SW480 (cell line): ENCODE measurements at regions not wholly inside any gene's neighbourhood (a gene's known extent, or its start where the extent isn't known, plus 50 kb on each side); places are given as distances from the start of the nearest gene placed in this dataset.
"Not testable (repeated sequence)": the region's sequence is repeated elsewhere in the genome, so short reads cannot be mapped to it uniquely, and the experiment has no call there.

ENCODE experiments used
- DNase-seq: peaks from one replicate; pipeline ENCODE4 v3.0.0-alpha.2; 2016; ENCODE audit warnings: low spot score

DNA sequence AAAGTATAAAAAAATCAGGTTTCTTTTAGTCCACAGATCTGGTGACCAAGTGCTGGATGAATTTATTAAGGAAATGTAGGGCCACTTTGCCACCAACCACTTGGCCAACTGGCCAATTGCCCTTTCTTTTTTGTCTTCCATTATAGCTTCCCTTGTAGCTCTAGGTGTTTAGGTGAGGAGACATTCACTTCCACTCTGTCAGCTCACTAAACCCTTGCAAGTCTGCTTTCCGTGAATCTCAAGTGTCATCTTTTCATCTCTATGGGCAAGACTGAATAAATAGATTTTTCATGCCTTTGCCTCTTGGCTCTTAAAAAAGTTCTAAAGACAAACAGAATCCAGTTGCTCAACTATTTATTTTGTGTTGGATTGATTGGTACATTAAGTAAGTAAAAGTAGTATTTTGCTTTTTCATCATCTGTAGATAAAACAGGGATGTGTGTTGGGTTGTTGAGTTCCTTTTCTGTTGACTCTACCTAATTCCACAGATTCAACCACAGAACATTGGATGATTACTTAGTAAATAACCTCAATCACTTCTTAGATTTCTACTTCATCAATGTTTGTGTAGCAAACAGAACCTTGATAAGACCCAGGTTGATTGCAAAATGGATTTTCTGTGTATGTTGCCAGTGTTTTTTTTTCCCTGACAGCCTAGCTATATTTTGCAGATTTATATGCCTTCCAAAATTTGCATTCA, 68.1 kb upstream of the GRXCR1 start:
- no peak for DNase-seq

DNA sequence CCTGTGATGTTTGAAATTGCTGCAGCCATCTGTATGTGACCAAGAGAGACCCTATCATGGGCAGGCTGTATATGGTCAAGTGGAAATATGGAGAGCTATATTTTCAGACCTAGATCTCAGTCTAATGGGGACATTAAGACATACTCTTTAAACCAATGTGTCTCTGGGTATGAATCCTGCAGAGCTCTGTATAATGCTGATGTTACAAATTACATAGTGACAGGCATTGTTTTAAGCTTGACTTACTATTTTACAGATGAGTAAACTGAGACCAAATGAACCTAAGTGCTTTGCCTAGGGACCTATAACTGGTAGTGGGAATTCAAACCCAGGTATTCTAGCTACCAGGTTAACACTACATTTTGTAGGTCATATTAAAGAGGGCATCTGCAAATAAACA, 71.3 kb upstream of the GRXCR1 start:
- DNase-seq: no peak

DNA sequence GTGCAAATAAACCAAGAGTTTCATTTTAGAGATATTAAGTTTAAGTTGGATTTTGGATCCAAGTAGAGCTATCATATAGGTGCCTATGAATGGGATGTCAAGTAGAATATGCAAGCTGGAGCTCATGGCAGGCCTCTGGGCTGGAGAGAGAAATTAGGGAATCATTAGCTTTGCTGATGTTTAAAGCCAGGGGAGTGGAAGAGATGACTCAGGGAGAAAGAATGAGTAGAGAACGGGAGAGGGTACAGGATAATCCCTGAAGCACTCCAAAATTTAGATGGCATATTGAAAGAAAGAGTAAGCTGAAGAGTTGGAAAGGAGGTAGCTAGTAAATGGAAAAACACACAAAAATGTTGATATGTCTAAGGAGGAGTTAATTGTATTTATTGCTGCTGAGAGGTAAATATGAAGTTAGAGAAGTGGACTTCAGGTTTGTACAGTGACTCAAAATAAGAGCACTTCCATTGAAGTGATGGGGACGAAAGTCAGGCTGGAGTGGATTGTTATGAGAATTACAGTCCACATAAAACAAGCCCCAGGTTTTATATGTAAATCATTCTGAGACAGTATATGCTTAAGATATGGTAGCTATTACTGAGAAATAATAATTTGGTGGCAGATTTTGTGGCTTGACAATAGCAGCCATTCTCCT, 72.5 kb upstream of the GRXCR1 start:
- DNase-seq: no peak

DNA sequence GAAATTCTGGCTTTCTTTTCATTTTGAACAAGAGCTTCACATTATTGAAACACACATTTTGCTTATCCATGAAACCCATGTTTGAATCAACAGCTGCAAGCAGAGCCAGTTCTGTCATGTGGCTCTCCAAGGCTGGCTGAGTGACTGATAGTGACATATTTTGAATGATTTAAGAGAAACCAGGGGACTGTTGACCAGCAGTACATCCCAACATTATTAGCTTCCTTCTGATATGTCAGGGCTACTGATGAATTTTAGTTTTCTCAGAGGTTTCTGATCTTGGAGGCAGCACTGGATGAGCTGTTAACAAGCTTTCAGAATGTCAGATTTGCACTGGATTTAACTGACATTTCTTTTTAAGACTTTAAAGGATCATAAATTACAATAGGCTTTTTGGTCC, 74.6 kb upstream of the GRXCR1 start:
- DNase-seq: no peak

DNA sequence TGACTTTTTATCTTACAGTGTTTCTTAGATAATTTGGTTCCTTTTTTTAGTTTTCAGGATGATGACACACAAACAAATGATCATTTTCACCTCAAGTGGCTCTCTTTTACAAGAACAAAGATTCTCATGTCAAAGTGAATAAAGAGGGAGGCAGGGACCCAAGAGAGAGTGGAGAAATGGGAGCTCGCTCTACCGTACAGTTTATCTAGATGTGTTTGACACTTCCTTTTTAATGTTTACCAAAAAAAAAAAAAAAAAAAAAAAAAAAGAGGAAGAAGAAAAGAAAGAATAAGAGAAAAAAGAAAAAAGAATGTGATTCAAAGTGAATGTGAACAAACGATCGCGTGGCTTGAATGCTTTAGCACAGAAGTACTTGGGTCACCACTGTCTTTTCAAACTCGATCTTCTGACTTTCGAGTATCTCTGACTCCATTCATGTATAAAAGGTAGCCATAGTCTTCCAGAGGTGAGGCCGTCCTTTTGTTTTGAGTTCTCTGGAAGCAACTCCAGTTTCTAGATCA, 75.6 kb upstream of the GRXCR1 start:
- DNase-seq: no peak

DNA sequence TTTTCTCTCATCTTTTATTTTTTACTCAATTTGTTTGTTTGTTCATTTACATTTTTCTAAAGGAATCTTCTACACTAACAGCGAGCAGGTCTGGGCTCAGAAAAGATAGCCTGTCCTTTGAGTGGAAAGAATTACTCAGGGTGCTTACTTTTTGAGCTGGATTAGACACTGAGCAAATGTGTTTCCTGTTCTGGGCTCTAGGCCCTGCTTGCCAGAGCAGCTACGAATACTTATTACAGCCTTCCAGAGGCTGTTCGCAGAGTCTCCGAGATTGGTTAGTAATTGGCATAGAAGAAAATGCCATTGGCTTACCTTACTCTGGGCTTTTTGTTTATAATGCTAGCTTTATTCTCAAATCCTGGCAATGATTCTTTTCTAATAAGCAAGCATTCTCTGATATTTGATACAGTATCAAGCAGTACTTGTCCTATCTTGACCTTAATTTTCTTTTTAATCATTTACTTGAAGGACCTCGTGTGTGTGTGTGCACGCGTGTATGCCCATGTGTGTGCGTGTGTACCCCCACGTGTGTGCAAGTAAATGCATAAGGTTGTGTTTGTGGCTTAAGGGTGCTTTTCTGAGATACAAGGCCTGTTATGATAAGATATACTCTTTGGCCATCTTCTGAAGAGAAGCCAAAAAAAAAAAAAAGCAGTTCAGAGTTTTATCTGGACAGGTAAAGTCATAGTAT, 76.2 kb upstream of the GRXCR1 start:
- DNase-seq: no peak

DNA sequence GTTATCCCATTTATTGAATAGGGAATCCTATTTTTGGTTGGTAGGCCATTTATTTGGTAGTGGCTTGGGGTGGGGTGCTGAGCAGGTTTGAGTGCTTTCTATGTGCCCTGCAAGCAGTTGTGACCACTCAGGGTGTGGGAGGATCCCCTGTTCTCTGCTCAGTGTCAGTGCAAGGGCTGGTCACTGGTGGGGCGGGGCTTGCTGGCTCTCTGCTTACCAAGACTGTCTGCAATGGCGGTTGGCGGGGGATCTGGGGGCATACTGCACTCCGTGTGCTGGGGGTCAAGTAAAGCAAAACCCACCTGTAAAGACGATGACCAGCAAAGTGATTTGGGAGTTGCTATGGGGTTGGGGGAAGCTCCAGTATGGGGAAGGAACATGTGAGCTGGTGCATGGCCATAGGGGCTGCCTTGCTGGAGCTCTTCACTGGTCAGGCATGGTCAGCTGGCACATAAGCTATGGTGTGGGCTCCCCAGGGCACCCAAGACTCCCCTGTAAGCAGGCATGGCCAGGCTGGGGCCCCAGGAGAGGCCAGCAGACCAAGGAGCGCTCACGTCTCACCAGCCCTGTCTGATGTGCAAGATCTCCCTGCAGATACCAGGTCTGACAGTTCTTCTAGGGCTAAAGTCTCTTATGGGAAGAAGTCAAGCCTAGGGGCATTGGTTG, 83.0 kb upstream of the GRXCR1 start:
- no peak for DNase-seq

DNA sequence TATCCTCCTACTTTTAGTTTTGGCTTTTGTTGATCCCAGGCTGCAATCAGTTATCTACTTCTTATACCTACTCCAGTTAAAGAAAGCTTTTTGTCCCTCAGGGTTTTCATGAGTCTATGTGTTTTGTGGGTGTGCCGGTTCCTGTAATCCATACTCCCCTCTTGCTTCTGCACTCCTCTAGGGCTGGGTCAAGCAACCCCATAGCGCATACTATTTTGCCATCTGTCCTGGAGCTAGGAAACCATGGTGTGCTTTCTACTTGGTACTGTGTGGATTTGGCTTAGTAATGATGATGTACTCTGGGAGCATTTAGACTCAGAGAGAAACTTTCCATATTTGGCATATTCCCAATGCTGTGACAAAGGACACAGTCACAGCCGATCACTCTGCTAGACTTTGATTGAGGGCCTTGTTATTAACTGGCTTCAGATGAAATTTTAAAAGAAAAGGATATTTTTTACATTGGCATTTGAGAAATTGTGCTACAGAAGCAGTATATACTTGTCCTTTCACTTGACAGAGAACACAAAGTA, 86.1 kb upstream of the GRXCR1 start:
- no peak for DNase-seq

DNA sequence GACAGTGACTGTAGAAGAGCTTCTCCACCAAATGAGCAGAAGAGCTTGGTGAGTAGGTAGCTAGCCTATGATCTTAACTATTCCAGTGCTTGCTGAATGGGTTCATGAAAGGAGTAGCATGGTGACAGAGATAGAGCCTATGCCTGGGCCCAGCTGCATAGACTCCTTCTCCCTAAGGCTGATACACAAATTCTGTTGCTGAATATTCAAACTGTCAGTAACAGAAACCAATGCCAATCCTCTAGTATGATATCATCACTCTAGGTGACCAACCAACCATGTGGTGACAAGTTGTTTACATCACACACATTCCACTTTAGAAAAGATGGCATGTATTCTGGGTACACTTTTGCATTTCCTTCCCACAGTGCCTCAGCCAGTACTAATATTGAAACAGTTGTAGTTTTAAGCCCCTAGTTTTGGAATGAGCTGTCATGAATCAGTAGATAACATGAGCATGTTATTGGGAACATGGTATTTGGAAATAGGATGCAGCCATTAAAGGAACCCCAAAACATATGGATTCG, 103.4 kb upstream of the GRXCR1 start:
- DNase-seq: no peak

DNA sequence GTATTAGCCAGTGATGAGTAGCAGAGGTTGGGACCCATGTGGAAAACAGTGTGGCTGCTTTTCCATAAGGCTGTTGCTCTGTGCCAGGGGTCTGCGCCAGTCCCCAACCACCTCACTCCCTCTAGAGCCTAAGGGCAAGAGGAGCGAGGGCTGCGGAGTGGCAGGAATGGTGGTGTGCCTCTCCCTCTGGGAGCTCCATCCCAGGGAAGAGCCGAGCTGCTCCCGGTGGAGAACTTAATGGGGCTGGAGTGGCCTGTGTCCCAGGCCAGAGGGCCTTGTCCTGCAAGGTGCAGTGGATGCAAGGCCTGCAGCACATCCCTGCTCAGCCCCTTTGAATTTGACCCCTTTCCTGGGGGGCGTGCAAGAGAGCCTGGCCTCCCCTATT, 105.4 kb upstream of the GRXCR1 start:
- DNase-seq: no peak

DNA sequence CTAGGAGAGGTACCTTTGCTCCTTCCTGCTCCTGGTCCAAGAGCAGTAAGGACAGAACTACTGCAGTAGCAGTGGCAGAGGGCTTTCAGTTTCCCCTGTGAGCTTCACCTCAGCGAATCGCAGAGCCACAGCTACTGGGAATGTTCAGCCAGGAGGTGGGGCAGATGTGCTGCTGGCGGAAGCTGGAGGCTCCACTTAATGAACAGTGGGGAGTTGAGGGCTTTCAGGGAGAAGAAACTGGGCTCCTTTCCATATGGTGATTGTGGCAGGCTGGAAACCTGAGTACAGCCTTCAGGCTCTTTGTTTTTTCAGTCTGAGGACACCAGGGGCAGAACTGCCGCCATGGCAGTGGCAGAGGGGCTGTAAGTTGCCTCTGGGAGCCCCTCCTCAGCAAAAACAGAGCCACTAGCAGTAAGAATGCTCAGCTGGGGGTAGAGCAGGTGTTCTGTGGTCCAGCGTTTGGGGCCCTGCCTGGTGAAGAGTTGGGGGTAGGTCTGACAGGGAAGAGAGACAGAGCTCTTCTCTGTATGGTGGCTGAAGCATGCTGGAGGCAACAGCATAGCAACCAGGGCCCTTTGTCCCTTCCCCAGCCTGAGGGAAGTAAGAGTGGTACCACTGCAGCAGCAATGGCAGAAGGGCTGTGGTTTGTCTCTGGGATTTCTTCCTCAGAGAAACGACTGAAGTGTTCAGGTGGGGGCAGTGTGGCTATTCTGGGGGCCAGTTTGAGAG, 106.0 kb upstream of the GRXCR1 start:
- peak; percentile 1 for DNase-seq

DNA sequence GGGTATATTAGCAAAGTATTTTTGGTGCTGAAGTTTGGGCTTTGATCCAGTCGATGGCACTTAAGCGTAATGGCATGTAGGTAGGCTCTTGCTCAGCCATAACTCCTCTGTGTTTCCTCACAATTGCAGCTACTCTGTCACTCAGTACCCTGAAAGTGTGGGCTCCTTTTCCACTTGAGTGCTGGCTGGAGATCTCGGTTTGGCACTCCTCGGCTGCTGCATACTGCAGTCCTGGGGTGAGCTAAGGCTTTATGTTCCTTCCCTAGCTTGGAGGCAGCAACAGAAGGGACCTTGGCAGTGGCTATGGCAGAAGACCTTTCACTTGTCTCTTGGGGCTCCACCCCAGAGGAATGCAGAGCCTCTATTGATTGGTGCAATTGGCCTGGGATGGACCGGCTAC, 106.7 kb upstream of the GRXCR1 start:
- no peak for DNase-seq

DNA sequence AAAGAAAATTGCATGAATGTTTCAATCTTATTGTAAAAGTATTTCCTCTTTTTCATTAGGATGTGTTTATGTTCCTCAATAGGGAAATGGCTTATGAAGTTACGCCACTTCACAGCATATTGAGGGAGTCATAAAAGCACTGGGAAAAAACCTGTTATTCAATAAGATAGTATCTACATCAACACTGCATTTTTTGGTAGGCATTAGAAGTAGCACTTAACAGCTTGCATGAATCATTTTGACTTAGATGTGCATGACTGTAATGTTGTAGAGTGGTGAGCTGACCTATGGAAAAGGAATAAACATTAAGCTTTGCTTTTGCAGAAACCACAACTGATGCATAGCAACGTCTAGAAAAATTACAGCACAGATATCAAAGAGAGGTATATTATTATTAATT, 111.2 kb upstream of the GRXCR1 start:
- no peak for DNase-seq

DNA sequence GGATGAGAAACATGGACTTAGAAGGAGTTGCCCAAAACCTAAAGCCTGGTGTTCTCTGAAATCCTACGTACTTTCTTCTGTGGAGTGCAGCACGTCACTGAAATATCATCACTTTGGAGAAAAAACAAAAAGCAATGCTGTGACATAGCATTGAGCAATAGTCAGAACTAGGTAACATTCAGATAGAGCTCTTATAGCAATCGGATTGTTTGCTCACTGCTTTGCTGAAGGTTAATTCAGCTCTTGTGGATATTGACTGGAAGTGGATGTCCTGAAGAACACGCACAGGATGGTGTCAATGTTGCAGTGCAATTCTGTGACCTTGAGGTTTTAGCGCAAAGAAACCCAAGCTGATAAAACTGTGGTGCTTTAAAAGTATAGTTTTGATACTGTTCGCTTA, 114.2 kb upstream of the GRXCR1 start:
- no peak for DNase-seq

DNA sequence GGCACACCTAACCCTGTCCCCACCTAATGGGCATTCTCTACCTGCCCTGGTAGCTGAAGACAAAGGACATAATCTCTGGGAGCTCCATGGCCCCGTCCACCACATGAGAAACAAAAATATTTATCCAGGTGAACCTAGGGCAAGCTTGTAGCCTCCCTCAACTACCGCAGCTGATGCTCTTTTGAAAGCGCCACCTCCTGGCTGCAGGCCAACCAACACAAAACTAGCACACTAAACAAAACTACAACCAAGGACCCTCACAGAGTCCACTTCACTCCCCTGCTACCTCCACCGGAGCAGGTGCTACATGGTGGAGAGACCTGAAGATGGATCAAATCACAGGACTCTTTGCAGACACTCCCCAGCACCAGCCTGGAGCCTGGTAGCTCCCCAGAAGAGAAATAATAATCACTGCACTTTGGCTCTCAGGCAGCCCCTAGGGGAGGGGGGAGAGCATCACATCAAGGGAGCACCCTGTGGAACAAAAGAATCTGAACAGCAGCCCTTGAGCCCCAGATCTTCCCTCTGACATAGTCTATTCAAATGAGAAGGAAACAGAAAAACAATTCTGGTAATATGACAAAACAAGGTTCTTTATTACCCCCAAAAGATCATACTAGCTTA, 111.3 kb upstream of the ATP8A1 start:
- no peak for DNase-seq

DNA sequence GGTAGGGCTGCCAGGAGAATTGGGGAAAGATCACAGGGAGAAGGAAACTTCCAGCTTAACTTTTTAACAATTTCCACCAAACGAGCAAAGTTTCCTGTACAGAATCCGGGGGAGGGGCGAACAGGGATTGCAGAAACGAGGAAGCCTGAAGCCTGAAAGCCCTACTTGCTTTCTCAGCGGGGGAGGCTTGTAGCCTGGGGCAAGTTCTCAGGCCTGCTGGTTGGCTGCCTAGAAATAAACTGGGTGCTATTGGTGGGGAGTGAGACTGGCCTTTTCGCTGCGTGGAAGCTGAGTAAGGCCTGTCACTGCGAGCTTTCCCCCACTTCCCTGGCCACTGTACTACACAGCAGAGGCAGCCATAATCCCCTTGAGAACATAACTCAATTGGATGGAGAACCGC, 110.8 kb upstream of the ATP8A1 start:
- DNase-seq: no peak

DNA sequence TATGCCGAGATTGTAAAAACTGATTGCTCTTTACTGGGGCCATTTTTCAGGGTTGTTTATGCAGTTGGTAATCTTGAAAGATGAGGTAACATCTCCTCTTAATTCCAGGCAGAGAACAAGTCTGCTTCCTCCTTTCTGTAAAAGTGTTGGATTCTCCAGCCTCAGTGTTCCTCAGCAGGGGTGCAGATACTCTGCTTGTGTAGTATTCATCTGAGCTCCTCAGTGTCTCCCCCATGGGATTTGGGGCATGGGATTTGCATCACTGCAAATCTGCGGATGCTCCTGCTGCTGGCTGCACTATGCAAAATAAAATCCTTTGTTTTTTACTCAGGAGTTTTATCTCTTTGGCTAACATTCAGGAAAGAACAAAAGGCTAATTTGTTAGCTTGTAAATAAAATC, 104.9 kb upstream of the ATP8A1 start:
- no peak for DNase-seq

DNA sequence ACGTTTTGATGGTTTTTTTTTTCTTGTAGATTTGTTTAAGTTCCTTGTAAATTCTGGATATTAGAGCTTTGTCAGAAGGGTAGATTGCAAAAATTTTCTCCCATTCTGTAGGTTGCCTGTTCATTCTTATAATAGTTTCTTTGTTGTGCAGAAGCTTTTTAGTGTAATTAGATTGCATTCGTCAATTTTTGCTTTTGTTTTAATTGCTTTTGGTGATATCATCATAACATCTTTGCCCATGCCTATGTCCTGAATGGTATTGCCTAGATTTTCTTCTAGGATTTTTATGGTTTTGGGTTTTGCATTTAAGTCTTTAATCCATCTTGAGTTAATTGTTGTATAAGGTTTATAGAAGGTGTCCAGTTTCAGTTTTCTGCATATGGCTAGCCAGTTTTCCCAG, 98.1 kb upstream of the ATP8A1 start:
- not testable (repeated sequence) for DNase-seq

DNA sequence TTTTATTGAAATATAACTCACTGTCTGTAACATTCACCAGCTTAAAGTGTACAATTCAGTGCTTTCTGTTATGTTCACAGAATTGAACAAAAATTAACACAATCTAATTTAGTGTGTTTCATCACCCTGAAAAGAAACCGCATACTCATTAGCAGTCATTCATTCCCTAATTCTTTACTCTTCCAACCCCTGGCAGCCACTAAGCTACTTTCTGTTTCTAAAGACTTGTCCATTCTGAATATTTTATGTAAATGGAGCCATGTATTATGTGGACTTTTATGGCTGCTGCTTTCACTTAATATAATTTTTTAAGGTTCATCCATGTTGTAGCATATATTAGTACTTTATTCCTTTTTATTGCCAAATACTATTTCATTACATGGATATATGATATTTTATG, 94.7 kb upstream of the ATP8A1 start:
- no peak for DNase-seq

DNA sequence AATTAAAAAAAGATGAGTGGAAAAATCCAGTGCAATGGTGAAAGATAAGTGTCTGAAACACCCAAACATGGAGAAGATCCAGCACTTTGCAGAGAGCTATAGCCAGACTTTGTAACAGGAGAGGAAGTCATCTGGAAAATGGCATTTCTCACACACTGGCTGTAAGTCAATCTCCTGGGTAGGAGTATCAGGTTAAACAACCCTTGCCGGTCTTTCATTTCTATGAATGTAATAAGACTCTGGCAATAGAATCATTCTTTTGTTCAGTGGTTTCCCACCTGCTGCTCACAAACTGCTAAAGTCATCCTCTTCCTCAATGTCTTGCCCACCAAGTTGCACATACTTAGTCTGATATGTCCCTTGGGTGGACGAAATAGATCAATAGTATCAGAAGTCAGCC, 94.0 kb upstream of the ATP8A1 start:
- no peak for DNase-seq

DNA sequence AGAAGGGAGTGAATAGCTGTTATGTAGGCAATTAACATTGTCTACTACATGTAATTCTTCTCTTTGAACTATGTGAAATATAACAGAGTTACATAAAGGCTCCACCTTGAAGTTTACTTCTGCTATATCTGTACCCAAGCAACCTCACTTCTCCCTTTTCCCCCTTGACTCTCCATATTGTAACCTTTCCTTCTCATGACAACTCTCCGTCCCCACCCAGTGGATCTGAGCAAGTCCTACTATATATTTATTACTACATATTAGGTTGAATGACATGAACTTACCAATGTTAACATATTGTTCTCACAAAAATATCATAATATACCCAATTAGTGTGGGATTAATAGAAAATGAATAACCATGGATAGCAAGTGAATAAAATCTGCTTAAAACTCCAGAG, 93.2 kb upstream of the ATP8A1 start:
- peak; percentile 13 for DNase-seq
